RWPE1 (cell line): ENCODE measurements at regions not wholly inside any gene's neighbourhood (a gene's known extent, or its start where the extent isn't known, plus 50 kb on each side); places are given as distances from the start of the nearest gene placed in this dataset.
"Not testable (repeated sequence)": the region's sequence is repeated elsewhere in the genome, so short reads cannot be mapped to it uniquely, and the experiment has no call there.

ENCODE experiments used
- CTCF ChIA-PET: fragments of 350-600 bp; sonication (Branson Sonifier 250); formaldehyde crosslinking; extraction: SDS; loops from one replicate; lab custom pipeline; 2021; lab: Yijun Ruan, JAX
- POLR2A ChIA-PET: fragments of 400-600 bp; formaldehyde crosslinking; extraction: SDS; loops from one replicate; lab custom pipeline; 2020; ENCODE audit warnings: antibody characterized with exemption; ENCODE audit not compliant: low non-redundant PET; lab: Yijun Ruan, JAX
- DNase-seq: peaks from one replicate; pipeline ENCODE4 v3.0.0; 2012; ENCODE audit warnings: low spot score
- H3K27ac ChIP-seq: fragments of 450-650 bp; 2 replicates; pipeline ENCODE4 v1.5.1; 2017
- TF ChIP-seq, protein P1 (sequence below): fragments of 450-650 bp; conservative IDR thresholded peaks from 2 replicates; pipeline ENCODE4 v1.5.1; 2017; ENCODE audit warnings: low read depth, mild to moderate bottlenecking

DNA sequence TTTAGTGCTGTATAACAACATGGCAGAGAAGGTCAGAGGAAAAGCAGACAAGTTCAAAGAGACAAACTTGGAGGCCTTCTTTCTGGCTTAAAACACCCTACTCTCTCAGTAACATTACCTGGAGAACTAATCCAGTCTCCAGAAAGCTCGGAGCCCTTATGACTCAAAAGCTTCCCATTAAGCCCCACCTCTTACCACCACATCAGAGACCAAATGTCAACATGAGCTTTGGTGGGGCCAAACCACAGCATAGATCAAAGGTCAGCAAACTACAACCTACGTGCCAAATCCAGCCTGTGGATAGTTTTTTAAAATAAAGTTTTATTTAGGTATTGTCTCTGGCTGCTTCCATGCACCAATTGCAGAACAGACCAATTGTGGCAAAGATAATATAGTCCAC lies 589.9 kb downstream of the DNAH5 start:
- ChIA-PET CTCF (no interaction called here), POLR2A (no interaction called here)
- TF ChIP-seq, protein P1, sequence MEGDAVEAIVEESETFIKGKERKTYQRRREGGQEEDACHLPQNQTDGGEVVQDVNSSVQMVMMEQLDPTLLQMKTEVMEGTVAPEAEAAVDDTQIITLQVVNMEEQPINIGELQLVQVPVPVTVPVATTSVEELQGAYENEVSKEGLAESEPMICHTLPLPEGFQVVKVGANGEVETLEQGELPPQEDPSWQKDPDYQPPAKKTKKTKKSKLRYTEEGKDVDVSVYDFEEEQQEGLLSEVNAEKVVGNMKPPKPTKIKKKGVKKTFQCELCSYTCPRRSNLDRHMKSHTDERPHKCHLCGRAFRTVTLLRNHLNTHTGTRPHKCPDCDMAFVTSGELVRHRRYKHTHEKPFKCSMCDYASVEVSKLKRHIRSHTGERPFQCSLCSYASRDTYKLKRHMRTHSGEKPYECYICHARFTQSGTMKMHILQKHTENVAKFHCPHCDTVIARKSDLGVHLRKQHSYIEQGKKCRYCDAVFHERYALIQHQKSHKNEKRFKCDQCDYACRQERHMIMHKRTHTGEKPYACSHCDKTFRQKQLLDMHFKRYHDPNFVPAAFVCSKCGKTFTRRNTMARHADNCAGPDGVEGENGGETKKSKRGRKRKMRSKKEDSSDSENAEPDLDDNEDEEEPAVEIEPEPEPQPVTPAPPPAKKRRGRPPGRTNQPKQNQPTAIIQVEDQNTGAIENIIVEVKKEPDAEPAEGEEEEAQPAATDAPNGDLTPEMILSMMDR: no peak
- H3K27ac ChIP-seq: no peak overlapping the region
- no peak for DNase-seq

DNA sequence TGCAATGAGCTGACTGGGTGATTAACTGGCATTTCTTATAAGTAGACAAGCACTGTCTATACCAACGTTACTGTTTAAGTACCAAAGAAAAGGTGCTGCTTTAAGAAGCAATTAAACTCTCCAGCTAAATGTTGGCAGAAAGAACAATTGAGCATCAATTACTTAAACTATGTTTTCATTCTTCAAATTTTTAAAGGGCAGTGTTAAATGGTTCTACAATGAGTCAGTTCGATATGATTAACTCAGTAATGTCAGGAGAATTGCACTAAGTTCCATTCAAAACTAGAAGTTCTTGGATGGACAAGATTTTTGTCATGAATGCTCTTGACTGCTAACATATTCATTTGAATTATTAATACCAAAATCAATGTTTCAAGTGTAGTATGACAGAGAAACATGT lies 593.7 kb downstream of the DNAH5 start:
- TF ChIP-seq, protein P1: no peak
- DNase-seq: no peak
- H3K27ac ChIP-seq: no peak overlapping the region
- ChIA-PET POLR2A (no interaction called here), CTCF (interaction anchor here (0.6 kb wide), 1 partner anchor 273 kb away, joined by 3 read pairs; no protein-coding TSS in a partner anchor)

GRCh38 chr5:13348568-13348967 lies 595.9 kb downstream of the DNAH5 start:
- no peak for DNase-seq
- TF ChIP-seq, protein P1: no peak
- POLR2A ChIA-PET: no interaction called here
- CTCF ChIA-PET: interaction anchor here (0.6 kb wide), 1 partner anchor 173 kb away, joined by 3 read pairs; no protein-coding TSS in a partner anchor
- no peak overlapping the region for H3K27ac ChIP-seq

GRCh38 chr5:13346401-13346800 lies 598.1 kb downstream of the DNAH5 start:
- H3K27ac ChIP-seq: no peak overlapping the region
- DNase-seq: no peak
- ChIA-PET CTCF (interaction anchor here (0.7 kb wide), 1 partner anchor 198 kb away, joined by 4 read pairs; no protein-coding TSS in a partner anchor), POLR2A (no interaction called here)
- TF ChIP-seq, protein P1: no peak

DNA sequence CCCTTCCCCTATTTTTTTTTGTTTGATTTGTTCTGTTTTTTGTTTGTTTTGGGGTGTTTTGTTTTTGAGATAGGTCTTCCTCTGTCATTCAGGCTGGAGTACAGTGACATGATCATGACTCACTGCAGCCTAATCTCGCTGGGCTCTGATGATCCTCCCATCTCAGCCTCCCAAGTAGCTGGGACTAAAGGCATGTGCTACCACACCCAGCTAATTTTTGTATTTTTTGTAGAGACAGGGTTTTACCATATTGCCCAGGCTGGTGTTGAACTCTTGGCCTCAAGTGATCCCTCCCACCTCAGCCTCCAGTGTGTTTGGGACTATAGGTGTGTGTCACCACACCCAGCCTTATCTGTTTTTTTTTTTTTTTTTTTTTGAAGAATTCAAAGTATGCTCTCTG lies 605.4 kb downstream of the DNAH5 start:
- H3K27ac ChIP-seq: no peak overlapping the region
- ChIA-PET CTCF (no interaction called here), POLR2A (no interaction called here)
- TF ChIP-seq, protein P1: no peak
- DNase-seq: no peak

GRCh38 chr5:13335026-13335425 lies 609.5 kb downstream of the DNAH5 start:
- CTCF ChIA-PET, H3K27ac ChIP-seq, DNase-seq, POLR2A ChIA-PET: not testable (repeated sequence)

DNA sequence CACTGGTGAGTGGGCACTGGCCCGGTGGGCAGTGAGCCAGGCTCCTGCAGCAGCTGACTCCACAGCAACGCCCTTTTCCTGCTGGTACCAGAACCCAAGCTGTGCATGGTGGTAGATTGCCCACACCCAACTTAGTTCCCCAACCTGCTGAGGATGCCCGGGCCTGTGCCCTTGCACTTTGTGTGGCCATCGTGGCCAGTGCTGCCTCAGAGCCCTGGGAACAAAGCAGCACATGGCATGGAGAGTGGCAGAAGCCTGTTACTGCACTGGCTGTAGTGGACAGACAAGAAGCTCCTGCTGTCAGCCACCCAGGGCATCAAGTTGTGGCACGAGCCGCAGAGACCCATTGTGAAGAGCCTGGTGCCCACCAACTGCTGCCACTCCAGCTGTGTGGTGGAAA lies 612.9 kb downstream of the DNAH5 start:
- TF ChIP-seq, protein P1: no peak
- no peak for DNase-seq
- H3K27ac ChIP-seq: no peak overlapping the region
- CTCF ChIA-PET: no interaction called here
- POLR2A ChIA-PET: no interaction called here
